Heart left ventricle (tissue), 13 donors: ENCODE measurements at regions not wholly inside any gene's neighbourhood (a gene's known extent, or its start where the extent isn't known, plus 50 kb on each side); places are given as distances from the start of the nearest gene placed in this dataset.

ENCODE experiments used
- POLR2A ChIP-seq, 2 donors: fragments of 450-650 bp; IDR thresholded peaks; one replicate each; pipeline ENCODE4 v1.6.1; 2017; ENCODE audit warnings: antibody characterized with exemption in 2 of 2, mild to moderate bottlenecking in 2 of 2, moderate library complexity in 2 of 2
- TF ChIP-seq, protein P1 (sequence below), 12 donors: fragments of 200-600 bp; sonication (generic) in 4 of 12; IDR thresholded peaks; one replicate each; pipeline versions ENCODE4 v1.5.0 to v1.8.0; 2018 to 2022; ENCODE audit warnings: antibody characterized with exemption in 12 of 12, mild to moderate bottlenecking in 5 of 12
- donor health status: ischemic (EF 13 %, LVEDD 7.1; RV severe dilation, severe dysfunction).
- donor health status: DM: no; HTN: yes; CAD: no.
- donor health status: DM: no; HTN: no; CAD: no.
- donor health status: ischemic (EF 25% LVEDD 6.9; RV normal size, moderate dysfunction).
- donor health status: ischemic (EF 25% LVEDD 5.7; RV mildly dilated, moderate dysfunction).
- donor health status: ischemic (EF 35%, LVEDD 5.7; RV mildly dilated, moderate dysfunction).
- donor health status: nonischemic (EF 11% LVEDD 7.7; RV severe dilation, severe dysfunction).
- donor health status: DM: yes; HTN: yes; CAD: no.
- donor health status: PGD.
- donor health status: ischemic (EF 29% LVEDD 5.4; RV normal size, mild dysfunction).
- donor health status: nonischemic (EF 23%, LVEDD 6.1; RV moderate dilation, normal function).

DNA sequence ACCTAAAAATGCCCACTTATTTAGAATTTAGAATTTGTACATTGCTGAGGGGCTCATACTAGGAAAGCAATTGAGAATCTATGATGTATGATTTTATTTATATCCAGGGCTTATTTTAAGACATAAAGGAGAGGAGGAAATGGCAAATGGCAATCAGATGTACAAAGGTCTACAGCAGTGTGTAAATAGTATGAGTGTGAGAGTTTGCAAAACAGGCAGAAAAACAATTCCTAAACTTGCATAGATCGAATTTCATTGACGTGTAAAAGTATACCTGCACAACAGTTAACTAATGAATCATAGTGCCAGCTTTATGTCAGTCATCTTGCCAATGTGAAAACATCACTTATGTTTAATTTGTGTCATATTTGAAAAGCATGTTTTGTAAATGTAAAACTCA is 718.7 kb upstream of the GCFC2 start:
- TF ChIP-seq, protein P1, sequence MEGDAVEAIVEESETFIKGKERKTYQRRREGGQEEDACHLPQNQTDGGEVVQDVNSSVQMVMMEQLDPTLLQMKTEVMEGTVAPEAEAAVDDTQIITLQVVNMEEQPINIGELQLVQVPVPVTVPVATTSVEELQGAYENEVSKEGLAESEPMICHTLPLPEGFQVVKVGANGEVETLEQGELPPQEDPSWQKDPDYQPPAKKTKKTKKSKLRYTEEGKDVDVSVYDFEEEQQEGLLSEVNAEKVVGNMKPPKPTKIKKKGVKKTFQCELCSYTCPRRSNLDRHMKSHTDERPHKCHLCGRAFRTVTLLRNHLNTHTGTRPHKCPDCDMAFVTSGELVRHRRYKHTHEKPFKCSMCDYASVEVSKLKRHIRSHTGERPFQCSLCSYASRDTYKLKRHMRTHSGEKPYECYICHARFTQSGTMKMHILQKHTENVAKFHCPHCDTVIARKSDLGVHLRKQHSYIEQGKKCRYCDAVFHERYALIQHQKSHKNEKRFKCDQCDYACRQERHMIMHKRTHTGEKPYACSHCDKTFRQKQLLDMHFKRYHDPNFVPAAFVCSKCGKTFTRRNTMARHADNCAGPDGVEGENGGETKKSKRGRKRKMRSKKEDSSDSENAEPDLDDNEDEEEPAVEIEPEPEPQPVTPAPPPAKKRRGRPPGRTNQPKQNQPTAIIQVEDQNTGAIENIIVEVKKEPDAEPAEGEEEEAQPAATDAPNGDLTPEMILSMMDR (IDR thresholded peaks at IDR 0.05), result no peak
- TF ChIP-seq POLR2A (IDR thresholded peaks at IDR 0.05), result no peak
